ENCODE measurements at regions not wholly inside any gene's neighbourhood (a gene's known extent, or its start where the extent isn't known, plus 50 kb on each side); places are given as distances from the start of the nearest gene placed in this dataset.
A peak's percentile ranks its signal among the peaks of the same experiment; 100 is the strongest.
"Not testable (repeated sequence)": the region's sequence is repeated elsewhere in the genome, so short reads cannot be mapped to it uniquely, and the experiment has no call there.

GRCh38 chr7:84744385-84744784 is 442.5 kb downstream of the SEMA3D start:
- FAIRE-seq (no peak), DNase-seq (ENCODE audit: low read depth) (no peak)
- no peaks in the 10 kb centered on the region for H3K27me3 ChIP-seq (ENCODE audit: control insufficient read depth, insufficient read depth, low read length)
- no peaks in the 10 kb centered on the region for H3K36me3 ChIP-seq (ENCODE audit: control insufficient read depth, insufficient read depth, low read length)
- TF ChIP-seq CTCF (IDR thresholded peaks at IDR 0.05; ENCODE audit: insufficient read depth, low read length, severe bottlenecking), result no peak
- H3K4me3 ChIP-seq (ENCODE audit: low read depth, low read length), result no peak overlapping the region

GRCh38 chr7:84738583-84739150 is 448.2 kb downstream of the SEMA3D start:
- no peaks in the 10 kb centered on the region for H3K36me3 ChIP-seq (ENCODE audit: control insufficient read depth, insufficient read depth, low read length)
- DNase-seq (ENCODE audit: low read depth) (no peak), FAIRE-seq (no peak)
- no peaks in the 10 kb centered on the region for H3K27me3 ChIP-seq (ENCODE audit: control insufficient read depth, insufficient read depth, low read length)
- TF ChIP-seq CTCF (IDR thresholded peaks at IDR 0.05; ENCODE audit: insufficient read depth, low read length, severe bottlenecking), result no peak
- no peak overlapping the region for H3K4me3 ChIP-seq (ENCODE audit: low read depth, low read length)

- FAIRE-seq (no peak), DNase-seq (ENCODE audit: low read depth) (no peak)
- TF ChIP-seq CTCF (IDR thresholded peaks at IDR 0.05; ENCODE audit: insufficient read depth, low read length, severe bottlenecking), result no peak
- Histone ChIP-seq H3K36me3 (ENCODE audit: control insufficient read depth, insufficient read depth, low read length) (no peaks in the 10 kb centered on the region), H3K4me3 (ENCODE audit: low read depth, low read length) (no peak overlapping the region), H3K27me3 (ENCODE audit: control insufficient read depth, insufficient read depth, low read length) (no peaks in the 10 kb centered on the region)
Measured at GRCh38 chr7:84735677-84736076, 451.2 kb downstream of the SEMA3D start.

- Histone ChIP-seq H3K27me3 (ENCODE audit: control insufficient read depth, insufficient read depth, low read length) (no peaks in the 10 kb centered on the region), H3K36me3 (ENCODE audit: control insufficient read depth, insufficient read depth, low read length) (no peaks in the 10 kb centered on the region), H3K4me3 (ENCODE audit: low read depth, low read length) (no peak overlapping the region)
- FAIRE-seq (no peak), DNase-seq (ENCODE audit: low read depth) (no peak)
- no peak for TF ChIP-seq CTCF (IDR thresholded peaks at IDR 0.05; ENCODE audit: insufficient read depth, low read length, severe bottlenecking)
Measured at GRCh38 chr7:84735011-84735410, 451.8 kb downstream of the SEMA3D start.

GRCh38 chr7:84733976-84734375 is 452.9 kb downstream of the SEMA3D start:
- H3K27me3 ChIP-seq (ENCODE audit: control insufficient read depth, insufficient read depth, low read length); H3K36me3 ChIP-seq (ENCODE audit: control insufficient read depth, insufficient read depth, low read length); DNase-seq (ENCODE audit: low read depth); H3K4me3 ChIP-seq (ENCODE audit: low read depth, low read length); FAIRE-seq: not testable (repeated sequence)

- not testable (repeated sequence) for H3K27me3 ChIP-seq (ENCODE audit: control insufficient read depth, insufficient read depth, low read length); DNase-seq (ENCODE audit: low read depth); H3K4me3 ChIP-seq (ENCODE audit: low read depth, low read length); FAIRE-seq; H3K36me3 ChIP-seq (ENCODE audit: control insufficient read depth, insufficient read depth, low read length)
Measured at GRCh38 chr7:84730864-84731263, 456.0 kb downstream of the SEMA3D start.

GRCh38 chr7:84729284-84729683 is 457.6 kb downstream of the SEMA3D start:
- FAIRE-seq (no peak), DNase-seq (ENCODE audit: low read depth) (peak; percentile 48)

More at GRCh38 chr7:84729284-84729683, 457.6 kb downstream of the SEMA3D start:
- Histone ChIP-seq H3K27me3 (ENCODE audit: control insufficient read depth, insufficient read depth, low read length) (no peaks in the 10 kb centered on the region), H3K36me3 (ENCODE audit: control insufficient read depth, insufficient read depth, low read length) (no peaks in the 10 kb centered on the region), H3K4me3 (ENCODE audit: low read depth, low read length) (no peak overlapping the region)
- no peak for TF ChIP-seq CTCF (IDR thresholded peaks at IDR 0.05; ENCODE audit: insufficient read depth, low read length, severe bottlenecking)

Data from bronchial epithelial cell (primary cell).